Tibial nerve (tissue), 4 donors: ENCODE measurements at regions not wholly inside any gene's neighbourhood (a gene's known extent, or its start where the extent isn't known, plus 50 kb on each side); places are given as distances from the start of the nearest gene placed in this dataset.
"Not testable (repeated sequence)": the region's sequence is repeated elsewhere in the genome, so short reads cannot be mapped to it uniquely, and the experiment has no call there.

Experiments used
- DNase-seq, 2 donors: peaks; one replicate each; pipeline ENCODE4 v3.0.0-alpha.2; 2019; ENCODE audit warnings: low spot score in 2 of 2
- H3K27ac ChIP-seq, 4 donors: fragments of 200-600 bp; sonication (generic) in 3 of 4; one replicate each; pipeline ENCODE4 v1.5.1; 2017 to 2019; ENCODE audit warnings: mild to moderate bottlenecking in 1 of 4
- H3K27me3 ChIP-seq, 2 donors: fragments of 200-600 bp; sonication (generic) in 1 of 2; one replicate each; pipeline versions ENCODE4 v1.5.1 to v1.6.0; 2017 to 2019
- H3K36me3 ChIP-seq, 3 donors: fragments of 200-600 bp; sonication (generic); one replicate each; pipeline ENCODE4 v1.5.1; 2018 to 2019
- H3K4me1 ChIP-seq, 4 donors: fragments of 200-600 bp; sonication (generic) in 3 of 4; one replicate each; pipeline ENCODE4 v1.5.1; 2017 to 2019
- H3K4me3 ChIP-seq, 4 donors: fragments of 200-600 bp; sonication (generic) in 3 of 4; one replicate each; pipeline ENCODE4 v1.5.1; 2017 to 2019; ENCODE audit warnings: mild to moderate bottlenecking in 1 of 4, moderate library complexity in 1 of 4
- H3K9me3 ChIP-seq, 4 donors: fragments of 200-600 bp; sonication (generic) in 3 of 4; one replicate each; pipeline ENCODE4 v1.5.1; 2017 to 2019
- CTCF ChIP-seq, 5 experiments: fragments of 200-600 bp in 3 of 5; fragments of 450-650 bp in 2 of 5; sonication (generic) in 3 of 5; IDR thresholded peaks; one replicate each; pipeline ENCODE4 v1.5.1; 2016 to 2019; ENCODE audit warnings: antibody characterized with exemption in 5 of 5, mild to moderate bottlenecking in 3 of 5, moderate library complexity in 2 of 5
- EP300 ChIP-seq, 2 donors: sonication (generic); formaldehyde crosslinking; IDR thresholded peaks; one replicate each; pipeline ENCODE4 v1.6.1; 2017; ENCODE audit warnings: antibody characterized with exemption in 2 of 2, mild to moderate bottlenecking in 1 of 2
- POLR2A ChIP-seq, 2 donors: fragments of 450-650 bp; IDR thresholded peaks; one replicate each; pipeline ENCODE4 v1.6.1; 2017; ENCODE audit warnings: antibody characterized with exemption in 2 of 2, mild to moderate bottlenecking in 2 of 2, moderate library complexity in 2 of 2
- WGBS, 2 donors: methylation state at CpG; one replicate each; pipeline ENCODE4 v1.1.5; 2018; 5-methylcytosine and 5-hydroxymethylcytosine counted together

DNA sequence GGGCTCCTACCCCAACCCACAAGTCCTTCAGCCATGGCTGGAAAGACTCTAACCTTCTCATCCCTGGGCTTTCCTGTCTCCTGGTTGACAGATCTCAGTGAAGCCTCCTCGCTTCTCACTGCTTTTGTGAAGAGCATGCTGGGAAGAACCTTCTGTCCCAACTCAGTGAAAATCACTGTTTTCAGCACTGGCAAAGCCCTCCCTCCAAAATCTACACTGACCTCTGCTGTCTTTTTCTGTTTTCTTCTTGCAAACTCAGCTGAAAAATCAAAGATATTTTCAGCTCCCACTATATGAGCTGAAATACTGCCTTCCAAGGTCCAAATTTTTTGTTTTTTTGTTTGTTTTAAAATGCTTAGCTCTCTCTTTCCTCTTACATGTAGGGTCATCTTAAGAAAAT is 266.3 kb upstream of the AGAP1 start:
- H3K36me3 ChIP-seq, result no peaks in the 10 kb centered on the region
- DNase-seq, result no peak
- H3K27me3 ChIP-seq, result no peaks in the 10 kb centered on the region
- H3K27ac ChIP-seq, result no peak overlapping the region
- TF ChIP-seq POLR2A (IDR thresholded peaks at IDR 0.05) (no peak), CTCF (IDR thresholded peaks at IDR 0.05) (no peak), EP300 (IDR thresholded peaks at IDR 0.05) (no peak)
- WGBS, 2 donors, result 48 to 55% methylated on average over 1 of the region's 1 CpG
- H3K4me3 ChIP-seq, result no peak overlapping the region
- H3K4me1 ChIP-seq, result peaks cover 0 to 25% (median 9%) of the 10 kb centered on the region in 4 donors
- peaks cover 0 to 6% (median 0%) of the 10 kb centered on the region in 4 donors for H3K9me3 ChIP-seq

DNA sequence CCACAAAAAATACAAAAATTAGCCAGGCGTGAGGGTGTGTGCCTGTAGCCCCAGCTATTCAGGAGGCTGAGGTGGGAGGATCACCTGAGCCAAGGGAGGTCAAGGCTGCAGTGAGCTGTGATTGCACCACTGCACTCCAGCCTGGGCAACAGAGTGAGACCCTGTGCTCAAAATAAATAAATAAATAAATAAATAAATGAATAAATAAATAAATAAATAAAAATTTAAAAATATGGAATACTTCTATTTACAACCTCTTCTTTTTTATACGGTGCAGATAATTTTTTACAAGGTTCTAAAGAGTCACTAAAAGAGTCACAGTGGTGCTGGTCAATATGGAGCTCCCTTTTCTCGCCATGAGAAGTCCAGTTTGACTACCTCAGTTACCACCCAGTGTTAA is 265.4 kb upstream of the AGAP1 start:
- not testable (repeated sequence) for H3K27ac ChIP-seq, H3K9me3 ChIP-seq, H3K27me3 ChIP-seq, DNase-seq, H3K36me3 ChIP-seq, H3K4me3 ChIP-seq
- 91 to 98% methylated on average over 3 of the region's 3 CpGs for WGBS, 2 donors
- H3K4me1 ChIP-seq, result peaks cover 0 to 30% (median 13%) of the 10 kb centered on the region in 4 donors

DNA sequence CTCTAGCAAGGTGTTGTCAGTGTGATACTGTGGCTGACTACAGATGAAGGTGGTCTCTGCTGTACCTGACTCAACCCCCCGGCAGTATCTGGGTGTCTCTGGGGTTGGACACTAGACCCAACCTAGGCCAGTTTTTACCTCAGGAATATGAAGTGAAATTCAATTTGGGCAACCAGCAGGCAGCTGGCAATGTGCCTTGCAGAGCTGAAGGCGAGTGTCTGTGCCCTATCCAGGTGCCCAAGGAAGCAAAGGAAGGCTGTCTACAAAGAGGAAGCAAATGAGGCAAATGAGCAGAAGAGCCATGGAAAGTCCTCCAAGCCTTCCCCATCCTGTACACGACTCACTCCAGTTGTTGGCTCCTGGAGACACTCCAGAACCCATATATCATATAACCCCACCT is 264.6 kb upstream of the AGAP1 start:
- WGBS, 2 donors, result 84 to 92% methylated on average over 3 of the region's 3 CpGs
- no peak for TF ChIP-seq POLR2A (IDR thresholded peaks at IDR 0.05)
- no peak for TF ChIP-seq EP300 (IDR thresholded peaks at IDR 0.05)
- TF ChIP-seq CTCF (IDR thresholded peaks at IDR 0.05), result no peak
- Histone ChIP-seq H3K36me3 (no peaks in the 10 kb centered on the region), H3K9me3 (peaks cover 0 to under 1% (median 0%) of the 10 kb centered on the region in 4 donors), H3K4me3 (no peak overlapping the region), H3K27ac (no peak overlapping the region), H3K4me1 (peaks cover 0 to 35% (median 16%) of the 10 kb centered on the region in 4 donors), H3K27me3 (no peaks in the 10 kb centered on the region)
- no peak for DNase-seq

GRCh38 chr2:235230821-235231601 is 262.8 kb upstream of the AGAP1 start:
- no peak for DNase-seq
- TF ChIP-seq EP300 (IDR thresholded peaks at IDR 0.05), result peak; percentile 25 to 53
- TF ChIP-seq CTCF (IDR thresholded peaks at IDR 0.05), result no peak
- Histone ChIP-seq H3K27ac (peak overlapping the region; percentile 22 to 73 (median 56)), H3K36me3 (no peaks in the 10 kb centered on the region), H3K27me3 (no peaks in the 10 kb centered on the region), H3K9me3 (no peaks in the 10 kb centered on the region), H3K4me1 (peaks cover 0 to 43% (median 18%) of the 10 kb centered on the region in 4 donors), H3K4me3 (no peak overlapping the region)
- 23 to 24% methylated on average over 8 of the region's 8 CpGs for WGBS, 2 donors

GRCh38 chr2:235232449-235233433 is 261.1 kb upstream of the AGAP1 start:
- Histone ChIP-seq H3K4me1 (peaks cover 0 to 41% (median 18%) of the 10 kb centered on the region in 4 donors), H3K9me3 (no peaks in the 10 kb centered on the region), H3K27me3 (no peaks in the 10 kb centered on the region), H3K36me3 (no peaks in the 10 kb centered on the region), H3K4me3 (no peak overlapping the region), H3K27ac (peak overlapping the region in 2 of 4 donors; percentile 73)
- WGBS, 2 donors, result 77 to 91% methylated on average over 18 to 20 of the region's 20 CpGs
- no peak for DNase-seq
- TF ChIP-seq CTCF (IDR thresholded peaks at IDR 0.05) (no peak), EP300 (IDR thresholded peaks at IDR 0.05) (no peak), POLR2A (IDR thresholded peaks at IDR 0.05) (no peak)
